ENCODE measurements at regions not wholly inside any gene's neighbourhood (a gene's known extent, or its start where the extent isn't known, plus 50 kb on each side); places are given as distances from the start of the nearest gene placed in this dataset.
"Not testable (repeated sequence)": the region's sequence is repeated elsewhere in the genome, so short reads cannot be mapped to it uniquely, and the experiment has no call there.

DNA sequence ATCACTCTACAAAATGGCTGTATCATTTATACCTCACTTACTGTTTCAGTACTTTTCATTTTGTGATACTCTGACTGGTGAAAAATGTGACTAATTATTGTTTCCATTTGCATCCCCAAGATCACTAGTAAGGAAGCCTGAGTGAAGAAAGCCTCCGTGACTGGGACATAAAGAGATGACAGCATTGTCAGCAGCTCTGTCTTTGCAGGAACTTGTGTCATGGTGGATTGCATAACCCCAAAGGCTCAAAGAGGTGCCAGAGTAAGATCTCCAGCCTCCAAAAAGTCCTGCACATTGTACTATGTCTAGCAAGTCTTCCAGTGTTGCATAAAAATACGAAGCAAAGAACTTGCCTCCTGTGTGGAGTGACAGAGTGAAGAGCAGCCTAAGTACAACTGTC, 187.5 kb upstream of the CRIM1 start:
- no peak for DNase-seq (ENCODE audit: low read depth in 2 of 2, low spot score in 1 of 2)

- DNase-seq (ENCODE audit: low read depth in 2 of 2, low spot score in 1 of 2): no peak
These were observed 190.4 kb upstream of the CRIM1 start for GRCh38 chr2:36165132-36165531.

DNA sequence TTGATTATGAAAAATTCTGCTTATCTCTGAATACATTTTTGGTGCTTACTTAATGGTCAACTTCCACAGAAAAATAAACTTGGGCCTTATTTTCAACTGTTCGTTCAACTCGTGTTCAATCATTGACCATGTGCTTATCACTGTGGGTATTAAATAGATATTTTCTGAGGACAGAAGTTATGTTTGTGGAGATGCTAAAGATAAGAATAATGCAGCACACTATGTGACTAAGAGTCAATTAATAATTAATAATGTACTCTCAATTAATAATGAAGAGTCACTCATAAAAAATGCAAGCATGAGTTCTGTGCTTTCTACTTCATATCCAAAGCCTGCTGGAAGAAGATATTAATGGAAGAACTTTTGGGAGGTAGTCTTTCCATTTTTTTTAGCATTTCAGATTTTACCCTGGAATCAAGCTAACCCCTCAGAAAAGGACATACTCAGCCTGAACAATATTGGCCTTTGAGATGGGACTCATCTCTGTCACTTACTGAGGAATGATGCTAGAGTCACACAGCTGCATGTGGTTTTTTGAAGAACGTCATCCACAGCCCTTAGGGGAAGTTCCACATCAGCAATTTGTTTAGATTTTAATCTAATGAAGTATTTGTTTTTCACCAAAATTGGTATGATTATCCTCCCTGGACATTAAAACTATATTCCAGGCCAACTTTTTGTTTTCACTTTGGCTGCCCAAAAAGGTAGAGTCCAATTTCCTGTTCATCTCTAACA, 191.9 kb upstream of the CRIM1 start:
- DNase-seq (ENCODE audit: low read depth in 2 of 2, low spot score in 1 of 2): no peak

DNA sequence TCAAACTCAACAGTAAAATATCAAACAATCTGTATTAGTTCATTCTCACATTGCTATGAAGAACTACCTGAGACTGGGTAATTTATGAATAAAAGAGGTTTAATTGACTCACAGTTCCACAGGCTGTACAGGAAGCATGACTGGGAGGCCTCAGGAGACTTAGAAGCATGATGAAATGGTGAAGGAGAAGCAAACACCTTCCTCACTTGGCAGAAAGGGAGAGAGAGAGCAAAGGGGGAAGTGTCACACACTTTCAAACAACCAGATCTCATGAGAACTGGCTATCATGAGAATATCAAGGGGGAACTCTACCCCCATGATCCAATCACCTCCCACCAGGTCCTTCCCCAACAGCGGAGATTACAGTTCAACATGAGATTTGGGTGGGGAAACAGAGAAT, 198.5 kb upstream of the CRIM1 start:
- not testable (repeated sequence) for DNase-seq (ENCODE audit: low read depth in 2 of 2, low spot score in 1 of 2)

DNA sequence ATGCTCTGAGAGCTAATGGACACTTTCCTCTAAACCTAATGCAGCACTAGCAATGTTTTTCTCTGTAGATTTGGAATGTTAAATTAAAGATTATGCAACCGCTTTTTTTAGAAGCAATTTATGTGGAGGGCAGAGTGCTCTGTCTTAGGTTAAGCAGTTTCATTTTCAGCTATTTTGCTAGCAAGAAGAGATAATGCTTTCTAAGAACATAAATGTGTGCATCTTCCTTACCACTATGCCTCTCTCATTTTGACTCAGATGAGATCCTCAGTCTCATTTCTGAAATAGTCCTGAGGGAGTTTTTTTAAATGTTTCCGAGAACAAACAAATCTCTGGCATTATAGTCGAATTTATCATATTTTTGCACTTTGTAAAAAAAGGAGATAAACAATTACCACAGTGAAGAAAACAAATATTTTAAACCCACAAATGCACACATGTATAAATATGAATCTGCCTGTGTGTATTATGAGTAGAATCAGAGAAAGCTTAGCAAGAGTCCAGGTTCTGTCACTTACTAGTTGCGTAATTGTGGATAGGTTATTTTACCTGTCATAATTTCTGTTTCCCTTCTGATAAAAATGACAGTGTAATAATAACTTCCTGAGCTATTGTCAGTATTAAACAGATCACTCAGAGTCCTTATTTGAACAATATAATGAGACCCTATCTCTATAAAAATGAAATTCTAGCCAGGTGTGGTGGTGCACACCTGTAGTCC, 207.7 kb upstream of the CRIM1 start:
- DNase-seq (ENCODE audit: low read depth in 2 of 2, low spot score in 1 of 2): no peak

GRCh38 chr2:36146765-36147164, 208.8 kb upstream of the CRIM1 start:
- DNase-seq (ENCODE audit: low read depth in 2 of 2, low spot score in 1 of 2): no peak

DNA sequence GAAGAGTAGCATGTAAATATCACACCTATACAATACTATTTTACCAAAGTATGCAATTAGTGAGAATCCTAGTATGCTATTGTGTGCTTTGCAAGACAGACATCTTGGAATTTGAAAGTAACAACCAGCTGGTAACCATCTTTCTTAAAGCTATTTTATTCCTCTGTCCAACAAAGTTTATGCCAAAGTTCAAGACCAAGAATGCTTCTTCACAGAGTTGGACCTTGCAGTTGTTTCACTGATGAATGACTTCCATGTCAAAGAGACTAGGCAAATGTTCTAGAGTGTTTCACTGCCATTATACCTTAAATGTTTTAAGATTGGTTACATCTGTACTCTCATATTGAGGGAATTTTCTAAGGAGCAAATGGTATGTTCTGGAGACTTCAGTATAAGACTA, 215.2 kb upstream of the CRIM1 start:
- DNase-seq (ENCODE audit: low read depth in 2 of 2, low spot score in 1 of 2): no peak

DNA sequence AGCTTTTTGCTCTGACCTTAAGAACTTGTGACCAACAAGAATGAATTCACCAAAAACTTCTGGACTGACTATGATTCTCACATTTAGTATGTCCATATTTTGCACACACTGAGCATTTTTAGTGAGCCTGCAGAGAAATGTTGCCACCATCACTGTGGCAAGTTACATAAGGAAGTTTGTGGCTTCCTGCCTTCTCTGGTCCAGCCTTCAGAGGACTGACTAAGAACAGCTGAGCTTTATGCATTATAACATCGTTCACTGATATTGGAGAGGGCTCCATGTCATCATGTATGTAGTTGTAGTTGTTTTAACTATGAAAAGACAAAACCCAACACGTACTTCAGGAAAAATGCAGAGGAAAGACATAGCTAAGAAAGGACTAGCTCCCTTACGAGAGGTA, 218.0 kb upstream of the CRIM1 start:
- DNase-seq (ENCODE audit: low read depth in 2 of 2, low spot score in 1 of 2): no peak

GRCh38 chr2:36134281-36134680, 221.3 kb upstream of the CRIM1 start:
- no peak for DNase-seq (ENCODE audit: low read depth in 2 of 2, low spot score in 1 of 2)

GRCh38 chr2:36128359-36128758, 227.2 kb upstream of the CRIM1 start:
- DNase-seq (ENCODE audit: low read depth in 2 of 2, low spot score in 1 of 2): no peak

- no peak for DNase-seq (ENCODE audit: low read depth in 2 of 2, low spot score in 1 of 2)
These were observed 229.9 kb upstream of the CRIM1 start for GRCh38 chr2:36125702-36126101.

GRCh38 chr2:36123995-36124394, 231.6 kb upstream of the CRIM1 start:
- DNase-seq (ENCODE audit: low read depth in 2 of 2, low spot score in 1 of 2): no peak

DNA sequence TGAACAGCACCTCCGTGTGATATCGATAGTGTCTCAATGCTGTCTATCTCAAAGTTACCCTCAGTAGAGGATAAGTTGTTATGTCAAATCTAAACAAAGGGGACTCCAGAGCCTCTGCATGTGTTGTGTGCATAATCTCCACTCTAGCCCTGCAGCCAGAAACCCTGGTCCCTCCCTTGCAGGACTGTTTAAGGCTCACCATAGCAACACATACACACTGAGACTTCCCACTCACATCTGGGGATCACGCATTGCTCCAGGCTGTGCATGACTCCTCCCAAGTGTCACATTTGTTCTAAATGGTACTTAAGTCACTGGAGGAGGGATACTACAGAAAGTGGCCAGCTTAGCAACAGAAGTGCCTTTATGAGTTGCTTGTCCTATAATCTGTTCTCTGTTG, 258.6 kb upstream of the CRIM1 start:
- no peak for DNase-seq (ENCODE audit: low read depth in 2 of 2, low spot score in 1 of 2)

GRCh38 chr2:36091844-36092741, 263.5 kb upstream of the CRIM1 start:
- not testable (repeated sequence) for DNase-seq (ENCODE audit: low read depth in 2 of 2, low spot score in 1 of 2)

DNA sequence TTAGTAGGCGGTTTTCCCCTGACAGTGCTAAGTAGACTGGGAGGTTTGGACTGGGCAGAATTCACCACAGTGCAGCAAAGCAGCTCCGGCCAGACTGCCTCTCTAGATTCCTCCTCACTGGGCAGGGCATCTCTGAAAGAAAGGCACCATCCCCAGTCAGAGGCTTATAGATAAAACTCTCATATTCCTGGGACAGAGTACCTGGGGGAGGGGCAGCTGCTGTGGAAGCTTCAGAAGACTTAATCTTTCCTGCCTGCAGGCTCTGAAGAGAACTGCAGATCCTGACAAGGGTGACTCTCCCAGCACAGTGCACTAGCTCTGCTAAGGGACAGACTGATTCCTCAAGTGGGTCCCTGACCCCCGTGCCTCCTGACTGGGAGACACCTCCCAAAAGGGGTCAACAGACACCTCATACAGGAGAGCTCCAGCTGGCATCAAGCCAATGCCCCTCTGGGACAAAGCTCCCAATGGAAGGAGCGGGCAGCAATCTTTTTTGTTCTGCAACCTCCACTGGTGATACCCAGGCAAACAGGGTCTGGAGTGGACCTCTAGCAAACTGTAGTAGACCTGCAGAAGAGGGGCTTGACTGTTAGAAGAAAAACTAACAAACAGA, 266.8 kb upstream of the CRIM1 start:
- DNase-seq (ENCODE audit: low read depth in 2 of 2, low spot score in 1 of 2): no peak

DNA sequence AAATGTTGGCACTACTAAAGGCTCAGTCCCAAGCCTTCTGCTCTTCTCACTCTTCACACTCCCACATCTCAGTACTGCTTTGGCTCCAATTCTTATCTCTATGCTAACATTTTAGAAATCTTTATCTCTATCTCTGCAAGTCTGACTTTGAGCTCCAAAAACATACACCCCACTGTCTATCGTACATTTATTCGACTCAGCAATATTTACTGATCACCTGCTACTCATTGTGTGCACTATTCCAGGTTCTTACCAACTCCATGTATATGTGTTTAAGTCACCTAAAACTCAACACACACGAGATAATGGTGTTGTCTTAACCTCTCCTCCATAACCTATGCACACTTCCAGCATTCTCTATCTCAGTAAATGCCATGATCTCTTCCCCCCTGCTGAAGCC, 268.2 kb upstream of the CRIM1 start:
- no peak for DNase-seq (ENCODE audit: low read depth in 2 of 2, low spot score in 1 of 2)

DNA sequence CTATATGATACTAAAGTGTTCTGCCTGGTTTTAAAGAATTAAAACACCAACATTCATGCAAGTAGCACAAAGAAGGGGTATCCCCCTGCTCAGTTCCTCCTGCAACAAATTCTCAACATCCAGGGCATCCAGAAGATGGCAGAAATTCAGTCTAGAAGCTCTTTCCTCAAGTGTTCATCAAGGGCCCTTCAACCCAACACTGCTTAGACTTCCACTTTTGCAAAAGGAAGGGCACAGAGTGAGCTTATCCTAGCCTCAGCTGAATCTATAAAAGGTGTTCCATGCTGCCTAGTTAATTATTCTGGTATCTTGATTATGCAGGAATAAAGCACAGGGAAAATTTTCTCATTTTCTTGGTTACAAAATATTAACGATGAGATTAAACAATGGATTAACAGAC, 275.8 kb upstream of the CRIM1 start:
- no peak for DNase-seq (ENCODE audit: low read depth in 2 of 2, low spot score in 1 of 2)

- DNase-seq (ENCODE audit: low read depth in 2 of 2, low spot score in 1 of 2): no peak
These were observed 281.6 kb upstream of the CRIM1 start for GRCh38 chr2:36074008-36074407.

- no peak for DNase-seq (ENCODE audit: low read depth in 2 of 2, low spot score in 1 of 2)
These were observed 283.9 kb upstream of the CRIM1 start for GRCh38 chr2:36071698-36072097.

GRCh38 chr2:36069074-36069473, 286.5 kb upstream of the CRIM1 start:
- no peak for DNase-seq (ENCODE audit: low read depth in 2 of 2, low spot score in 1 of 2)

GRCh38 chr2:36068086-36068485, 287.5 kb upstream of the CRIM1 start:
- DNase-seq (ENCODE audit: low read depth in 2 of 2, low spot score in 1 of 2): no peak
